ENCODE measurements at regions not wholly inside any gene's neighbourhood (a gene's known extent, or its start where the extent isn't known, plus 50 kb on each side); places are given as distances from the start of the nearest gene placed in this dataset.

- TF ChIP-seq POLR2AphosphoS5 (IDR thresholded peaks at IDR 0.05) = no peak
- TF ChIP-seq CTCF (IDR thresholded peaks at IDR 0.05) = no peak
These were observed 68.4 kb upstream of the GJA8 start for GRCh38 chr1:147834181-147834580.
